Mesothelial cell of epicardium (in vitro differentiated cells): ENCODE measurements at regions not wholly inside any gene's neighbourhood (a gene's known extent, or its start where the extent isn't known, plus 50 kb on each side); places are given as distances from the start of the nearest gene placed in this dataset.

Experiments used
- DNase-seq, 2 experiments: peaks; one replicate each; pipeline ENCODE4 v3.0.0; 2021; ENCODE audit warnings: low spot score in 2 of 2; ENCODE audit not compliant: unreplicated experiment in 2 of 2
- H3K27ac Mint-ChIP-seq: 2 replicates; pipeline ENCODE4 v1.8.0; 2021; ENCODE audit warnings: mixed read lengths
- H3K27me3 Mint-ChIP-seq: 2 replicates; pipeline ENCODE4 v1.8.0; 2021; ENCODE audit warnings: low read depth, mixed read lengths
- H3K36me3 Mint-ChIP-seq: 2 replicates; pipeline ENCODE4 v1.8.0; 2021; ENCODE audit warnings: mixed read lengths
- H3K4me1 Mint-ChIP-seq: 2 replicates; pipeline ENCODE4 v1.8.0; 2021; ENCODE audit warnings: mixed read lengths
- H3K4me3 Mint-ChIP-seq: 2 replicates; pipeline ENCODE4 v1.8.0; 2021; ENCODE audit warnings: mild to moderate bottlenecking, moderate library complexity, mixed read lengths
- H3K9me3 Mint-ChIP-seq: 2 replicates; pipeline ENCODE4 v1.8.0; 2021; ENCODE audit warnings: mixed read lengths
- CTCF ChIP-seq: fragments of 200-600 bp; sonication (generic); IDR thresholded peaks from one replicate; pipeline ENCODE4 v1.5.0; 2021; ENCODE audit warnings: antibody characterized with exemption; ENCODE audit not compliant: unreplicated experiment

DNA sequence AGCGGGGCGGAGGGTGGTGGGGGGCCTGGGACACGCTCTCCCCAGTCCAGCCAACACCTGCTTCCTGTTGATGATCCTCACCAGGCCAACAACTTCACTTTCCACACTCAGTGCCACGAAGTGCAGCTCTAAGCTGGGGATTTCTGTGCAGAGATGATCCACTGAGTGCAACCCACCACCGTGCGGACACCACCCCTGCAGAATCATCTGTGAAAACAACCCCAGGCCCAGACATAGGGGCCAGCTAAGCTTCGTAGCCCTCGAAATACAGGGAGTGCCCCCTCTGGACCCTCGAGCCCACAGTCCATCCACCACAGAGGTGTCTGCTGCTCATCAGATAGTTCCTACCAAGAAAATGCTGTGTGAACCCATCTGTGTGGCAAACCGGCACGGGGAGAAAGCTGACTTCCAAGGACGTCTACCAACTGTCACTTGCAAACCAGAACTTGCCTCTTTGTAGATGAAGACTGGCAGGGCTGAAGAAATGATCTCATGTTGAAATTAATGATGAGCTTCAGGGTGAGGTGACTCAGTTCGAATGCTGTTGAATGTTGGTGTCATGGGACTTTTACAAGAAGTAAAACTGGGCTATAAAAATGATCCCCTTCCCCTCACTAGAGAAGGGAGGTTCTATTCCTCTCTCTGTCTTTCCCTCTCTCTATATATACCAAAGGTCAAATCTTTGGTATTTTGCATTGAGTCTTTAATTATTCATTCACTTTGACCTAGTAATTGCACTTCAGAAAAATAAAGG is 73.4 kb downstream of the MYEOV start:
- Mint-ChIP-seq H3K4me1 (no peaks in the 10 kb centered on the region), H3K36me3 (peaks cover 2% of the 10 kb centered on the region), H3K4me3 (no peak overlapping the region), H3K27me3 (no peaks in the 10 kb centered on the region), H3K27ac (no peak overlapping the region), H3K9me3 (peaks cover 16% of the 10 kb centered on the region)
- no peak for TF ChIP-seq CTCF
- no peak for DNase-seq

DNA sequence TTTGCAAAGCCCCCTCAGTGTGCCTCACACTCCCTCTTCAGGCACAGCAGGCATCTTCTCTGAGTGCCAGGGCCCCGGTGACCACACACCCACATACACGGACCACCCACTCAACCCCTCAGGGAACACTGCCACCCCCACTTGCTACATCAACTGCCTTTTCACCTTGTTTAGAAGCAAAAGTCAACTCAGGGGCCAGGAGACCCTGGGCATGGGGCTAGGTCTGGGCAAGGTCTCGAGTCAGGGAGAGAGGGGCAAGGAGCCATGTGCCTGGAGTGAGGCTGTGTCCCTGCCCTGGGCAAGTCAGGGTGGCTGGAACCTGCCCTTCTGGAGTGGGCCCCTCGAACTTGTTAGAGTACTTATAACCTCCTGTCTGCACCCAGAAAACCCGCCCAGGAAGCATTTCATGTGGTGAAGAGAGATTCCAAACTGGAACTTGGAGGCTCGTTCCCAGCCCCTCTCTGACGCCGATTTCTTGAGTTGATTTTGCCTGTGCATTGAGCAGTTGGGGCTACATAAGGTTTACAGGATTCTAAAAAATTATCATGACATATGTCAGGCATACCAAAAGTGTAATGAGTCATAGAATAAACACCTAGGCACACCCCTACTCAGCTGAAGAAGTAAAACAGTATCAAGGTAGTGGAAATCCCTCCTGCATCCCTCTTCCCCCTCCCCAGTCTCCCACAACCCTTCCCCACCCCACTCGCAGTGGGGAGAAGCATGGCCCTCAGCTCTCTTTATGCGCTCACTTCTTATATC is 74.3 kb downstream of the MYEOV start:
- H3K9me3 Mint-ChIP-seq, result peaks cover 16% of the 10 kb centered on the region
- peaks cover 2% of the 10 kb centered on the region for H3K36me3 Mint-ChIP-seq
- H3K4me1 Mint-ChIP-seq, result no peaks in the 10 kb centered on the region
- no peak overlapping the region for H3K27ac Mint-ChIP-seq
- no peaks in the 10 kb centered on the region for H3K27me3 Mint-ChIP-seq
- no peak for TF ChIP-seq CTCF
- DNase-seq, result no peak
- H3K4me3 Mint-ChIP-seq, result no peak overlapping the region

- H3K4me3 Mint-ChIP-seq, result no peak overlapping the region
- peaks cover 2% of the 10 kb centered on the region for H3K36me3 Mint-ChIP-seq
- no peak for DNase-seq
- H3K27me3 Mint-ChIP-seq, result no peaks in the 10 kb centered on the region
- peaks cover 16% of the 10 kb centered on the region for H3K9me3 Mint-ChIP-seq
- H3K27ac Mint-ChIP-seq, result no peak overlapping the region
- no peak for TF ChIP-seq CTCF
- no peaks in the 10 kb centered on the region for H3K4me1 Mint-ChIP-seq
Measured at GRCh38 chr11:69369210-69369825, 75.4 kb downstream of the MYEOV start.

- H3K36me3 Mint-ChIP-seq, result peaks cover 2% of the 10 kb centered on the region
- no peak for DNase-seq
- H3K27ac Mint-ChIP-seq, result no peak overlapping the region
- H3K4me3 Mint-ChIP-seq, result no peak overlapping the region
- peaks cover 16% of the 10 kb centered on the region for H3K9me3 Mint-ChIP-seq
- H3K4me1 Mint-ChIP-seq, result no peaks in the 10 kb centered on the region
- no peak for TF ChIP-seq CTCF
- H3K27me3 Mint-ChIP-seq, result no peaks in the 10 kb centered on the region
Measured at GRCh38 chr11:69369945-69370344, 76.0 kb downstream of the MYEOV start.

GRCh38 chr11:69370984-69371709 is 77.2 kb downstream of the MYEOV start:
- no peaks in the 10 kb centered on the region for H3K4me1 Mint-ChIP-seq
- peak in 1 of 2 experiments; percentile 36 for DNase-seq
- TF ChIP-seq CTCF, result no peak
- H3K27ac Mint-ChIP-seq, result no peak overlapping the region
- H3K27me3 Mint-ChIP-seq, result no peaks in the 10 kb centered on the region
- H3K9me3 Mint-ChIP-seq, result peaks cover 16% of the 10 kb centered on the region
- no peak overlapping the region for H3K4me3 Mint-ChIP-seq
- peaks cover 2% of the 10 kb centered on the region for H3K36me3 Mint-ChIP-seq
